Testis (tissue), 2 donors: ENCODE measurements at regions not wholly inside any gene's neighbourhood (a gene's known extent, or its start where the extent isn't known, plus 50 kb on each side); places are given as distances from the start of the nearest gene placed in this dataset.
A peak's percentile ranks its signal among the peaks of the same experiment; 100 is the strongest.

Experiments
- CTCF ChIP-seq, 3 experiments: fragments of 450-650 bp in 2 of 3; fragments of 200-600 bp in 1 of 3; sonication (generic) in 1 of 3; IDR thresholded peaks; one replicate each; pipeline ENCODE4 v1.5.1; 2016 to 2019; ENCODE audit warnings: antibody characterized with exemption in 3 of 3, mild to moderate bottlenecking in 2 of 3, moderate library complexity in 1 of 3
- POLR2A ChIP-seq: fragments of 450-650 bp; IDR thresholded peaks from one replicate; pipeline ENCODE4 v1.6.1; 2017; ENCODE audit warnings: antibody characterized with exemption, mild to moderate bottlenecking, moderate library complexity

GRCh38 chr12:97960741-97961608 is 498.4 kb downstream of the RMST start:
- TF ChIP-seq POLR2A, result no peak
- TF ChIP-seq CTCF (IDR thresholded peaks at IDR 0.05), result peak in 2 of 3 experiments; percentile 48 to 55
